KBM-7 (cell line): ENCODE measurements at regions not wholly inside any gene's neighbourhood (a gene's known extent, or its start where the extent isn't known, plus 50 kb on each side); places are given as distances from the start of the nearest gene placed in this dataset.
"Not testable (repeated sequence)": the region's sequence is repeated elsewhere in the genome, so short reads cannot be mapped to it uniquely, and the experiment has no call there.

ENCODE experiments used
- DNase-seq: peaks from one replicate; pipeline ENCODE4 v3.0.0-alpha.2; 2015
- in situ Hi-C: fragments of 300-500 bp; cut with MboI; formaldehyde crosslinking; loops from 2 replicates; pipeline ENCODE4 v1.14.3; 2020; ENCODE audit warnings: low sequenced_read_pairs, low pct_unique_long_range_greater_than_20kb, mixed read lengths

DNA sequence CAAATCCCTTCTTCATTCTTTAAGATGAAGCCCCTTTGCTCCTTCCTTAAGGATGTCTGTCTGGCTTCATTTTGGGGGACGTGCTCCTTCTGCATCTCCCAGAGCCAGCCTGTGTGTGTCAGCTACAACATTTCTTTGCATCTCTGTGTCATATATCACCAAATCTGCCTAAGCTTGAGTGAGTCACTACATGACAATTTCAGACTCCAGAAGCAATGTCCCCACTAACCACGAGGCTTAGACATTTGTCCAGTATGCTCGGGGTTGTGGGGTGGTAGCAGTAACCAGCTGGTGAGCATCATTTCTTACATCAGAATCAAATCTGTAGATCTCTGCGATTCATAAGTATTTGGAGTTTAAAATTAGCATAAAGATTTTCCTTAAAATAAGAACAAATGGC, 54.1 kb upstream of the USP14 start:
- DNase-seq, in situ Hi-C loops: not testable (repeated sequence)

DNA sequence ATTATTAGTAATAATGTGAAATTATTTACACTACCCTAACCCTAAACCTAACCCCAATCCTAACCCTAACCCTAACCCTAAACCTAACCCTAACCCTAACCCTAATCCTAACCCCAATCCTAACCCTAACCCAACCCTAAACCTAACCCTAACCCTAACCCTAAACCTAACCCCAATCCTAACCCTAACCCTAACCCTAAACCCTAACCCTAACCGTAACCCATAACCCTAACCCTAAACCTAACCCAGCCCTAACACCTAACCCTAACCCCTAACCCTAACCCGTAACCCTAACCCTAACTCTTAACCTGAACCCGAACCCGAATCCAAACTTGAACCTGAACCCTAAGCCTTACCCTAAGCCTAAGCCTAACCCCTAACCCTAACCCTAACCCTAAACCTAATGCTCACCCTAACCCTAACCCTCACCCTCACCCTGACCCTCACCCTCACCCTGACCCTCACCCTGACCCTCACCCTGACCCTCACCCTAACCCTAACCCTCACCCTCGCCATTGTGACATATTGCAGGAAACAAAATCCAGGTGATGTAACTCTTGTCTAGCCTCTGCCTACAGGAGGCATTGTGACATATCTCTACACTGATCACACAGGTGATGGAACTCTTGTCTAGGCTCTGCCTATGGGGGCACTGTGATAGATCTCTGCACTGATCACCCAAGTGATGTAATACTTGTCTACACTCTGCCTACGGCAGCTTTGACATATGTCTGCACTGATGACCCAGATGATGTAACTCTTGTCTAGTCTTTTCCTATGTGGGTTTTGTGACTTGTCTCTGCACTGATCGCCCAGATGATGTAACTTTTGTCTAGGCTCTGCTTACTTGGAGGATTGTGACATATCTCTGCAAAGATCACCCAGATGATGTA, 53.0 kb upstream of the USP14 start:
- in situ Hi-C loops = not testable (repeated sequence)
- DNase-seq = peak; percentile 35

DNA sequence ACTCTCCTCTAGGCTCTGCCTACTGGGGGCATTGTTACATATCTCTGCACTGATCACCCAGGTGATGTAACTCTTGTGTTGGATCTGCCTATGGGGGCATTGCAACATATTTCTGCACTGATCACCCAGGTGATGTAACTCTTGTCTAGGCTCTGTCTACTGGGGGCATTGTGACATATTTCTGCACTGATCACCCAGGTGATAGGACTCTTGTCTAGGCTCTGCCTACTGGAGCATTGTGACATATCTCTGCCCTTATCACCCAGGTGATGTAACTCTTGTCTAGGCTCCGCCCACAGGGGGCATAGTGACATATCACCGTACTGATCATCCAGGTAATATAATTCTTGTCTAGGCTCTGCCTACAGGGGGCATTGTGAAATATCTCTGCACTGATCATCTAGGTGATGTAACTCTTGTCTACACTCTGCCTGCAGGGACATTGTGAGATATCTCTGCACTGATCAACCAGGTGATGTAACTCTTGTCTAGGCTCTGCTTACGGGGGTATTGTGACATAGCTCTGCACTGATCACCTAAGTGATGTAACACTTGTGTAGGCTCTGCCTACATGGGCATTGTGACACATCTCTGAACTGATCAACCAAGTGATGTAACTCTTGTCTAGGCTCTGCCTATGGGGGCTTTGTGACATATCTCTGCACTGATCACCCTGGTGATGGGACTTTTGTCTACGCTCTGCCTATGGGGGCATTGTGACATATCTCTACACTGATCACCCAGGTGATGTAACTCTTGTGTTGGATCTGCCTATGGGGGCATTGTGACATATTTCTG, 52.1 kb upstream of the USP14 start:
- in situ Hi-C loops, DNase-seq: not testable (repeated sequence)

DNA sequence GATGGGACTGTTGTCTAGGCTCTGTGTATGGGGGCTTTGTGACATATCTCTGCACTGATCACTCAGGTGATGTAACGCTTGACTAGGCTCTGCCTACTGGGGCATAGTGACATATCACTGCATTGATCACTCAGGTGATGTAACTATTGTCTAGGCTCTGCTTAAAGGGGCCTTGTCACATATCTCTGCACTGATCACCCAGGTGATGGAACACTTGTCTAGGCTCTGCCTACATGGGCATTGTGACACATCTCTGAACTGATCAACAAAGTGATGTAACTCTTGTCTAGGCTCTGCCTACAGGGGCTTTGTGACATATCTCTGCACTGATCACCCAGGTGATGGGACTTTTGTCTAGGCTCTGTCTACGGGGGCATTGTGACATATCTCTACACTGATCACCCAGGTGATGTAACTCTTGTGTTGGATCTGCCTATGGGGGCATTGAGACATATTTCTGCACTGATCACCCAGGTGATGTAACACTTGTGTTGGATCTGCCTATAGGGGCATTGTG, 51.4 kb upstream of the USP14 start:
- in situ Hi-C loops, DNase-seq: not testable (repeated sequence)

DNA sequence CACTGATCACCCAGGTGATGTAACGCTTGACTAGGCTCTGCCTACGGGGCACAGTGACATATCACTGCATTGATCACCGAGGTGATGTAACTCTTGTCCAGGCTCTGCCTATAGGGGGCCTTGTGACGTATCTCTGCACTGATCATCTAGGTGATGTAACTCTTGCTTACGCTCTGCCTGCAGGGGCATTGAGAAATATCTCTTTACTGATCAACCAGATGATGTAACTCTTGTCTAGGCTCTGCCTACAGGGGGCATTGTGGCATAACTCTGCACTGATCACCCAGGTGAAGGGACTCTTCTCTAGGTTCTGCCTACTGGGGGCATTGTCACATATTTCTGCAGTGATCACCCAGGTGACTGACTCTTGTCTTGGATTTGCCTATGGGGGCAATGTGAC, 50.9 kb upstream of the USP14 start:
- peak; percentile 48 for DNase-seq
- in situ Hi-C loops = not testable (repeated sequence)

DNA sequence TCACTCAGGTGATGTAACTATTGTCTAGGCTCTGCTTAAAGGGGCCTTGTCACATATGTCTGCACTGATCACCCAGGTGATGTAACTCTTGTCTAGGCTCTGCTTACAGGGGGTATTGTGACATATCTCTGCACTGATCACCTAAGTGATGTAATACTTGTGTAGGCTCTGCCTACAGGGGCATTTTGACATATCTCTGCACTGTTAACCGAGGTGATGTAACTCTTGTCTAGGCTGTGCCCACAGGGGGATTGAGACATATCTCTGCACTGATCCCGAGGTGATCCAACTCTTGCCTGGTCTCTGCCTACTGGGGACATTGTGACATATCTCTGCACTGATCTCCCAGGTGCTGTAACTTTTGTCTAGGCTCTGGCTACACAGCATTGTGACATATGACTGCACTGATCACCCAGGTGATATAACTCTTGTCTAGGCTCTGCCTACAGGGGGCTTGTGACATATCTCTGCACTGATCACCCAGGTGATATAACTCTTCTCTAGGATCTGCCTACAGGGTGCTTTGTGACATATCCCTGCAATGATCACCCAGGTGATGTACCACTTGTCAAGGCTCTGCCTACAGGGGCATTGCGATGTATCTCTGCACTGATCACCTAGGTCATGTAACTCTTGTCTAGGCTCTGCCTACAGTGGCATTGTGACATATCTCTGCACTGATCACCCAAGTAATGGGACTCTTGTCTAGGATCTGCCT, 50.3 kb upstream of the USP14 start:
- DNase-seq, in situ Hi-C loops: not testable (repeated sequence)
